Cerebellar cortex (tissue), 1 donor: ENCODE measurements at regions not wholly inside any gene's neighbourhood (a gene's known extent, or its start where the extent isn't known, plus 50 kb on each side); places are given as distances from the start of the nearest gene placed in this dataset.

Source experiments
- DNase-seq: peaks from one replicate; pipeline ENCODE4 v3.0.0-alpha.2; 2015; ENCODE audit warnings: low spot score

GRCh38 chr5:4197151-4197550, 601.5 kb downstream of the IRX1 start:
- no peak for DNase-seq

DNA sequence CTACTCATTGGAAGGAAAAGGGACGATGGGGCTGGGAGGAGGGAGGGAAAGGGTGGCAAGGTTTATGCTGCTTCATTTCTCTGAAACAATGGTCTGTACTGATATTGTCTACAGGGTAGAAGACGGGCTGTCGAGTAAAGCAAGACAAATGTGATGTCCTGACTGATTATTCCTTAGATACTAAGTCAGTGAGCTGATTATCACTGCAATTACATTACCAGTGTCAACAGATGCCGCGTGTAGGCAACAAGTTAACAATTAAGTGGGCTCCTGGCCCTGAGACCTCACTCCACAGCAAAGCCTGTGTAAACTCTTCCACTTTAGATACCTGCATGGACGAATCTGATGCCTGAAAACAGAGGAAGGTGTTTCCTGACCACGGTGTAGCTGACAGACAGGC, 602.8 kb downstream of the IRX1 start:
- DNase-seq = no peak

GRCh38 chr5:4199049-4199841, 603.6 kb downstream of the IRX1 start:
- DNase-seq = no peak

DNA sequence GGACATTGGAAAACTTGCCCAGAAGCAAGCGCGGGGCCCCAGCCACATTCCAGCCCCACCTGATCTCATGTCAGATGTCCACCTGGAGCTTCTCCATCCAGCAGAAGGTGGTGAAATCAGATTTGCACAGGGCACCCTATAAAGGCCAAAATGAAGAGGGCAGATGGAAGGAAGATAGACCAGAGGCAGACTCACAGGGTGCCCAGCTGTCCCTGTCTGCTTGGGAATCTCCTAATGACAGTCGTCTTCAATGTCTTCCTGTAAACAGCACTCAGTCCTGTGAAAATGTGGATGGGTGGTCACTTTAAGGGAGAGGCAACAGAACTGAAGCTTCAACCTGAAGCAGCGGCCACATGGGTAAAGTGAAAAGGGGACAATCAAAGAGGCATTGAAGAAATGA, 607.5 kb downstream of the IRX1 start:
- DNase-seq = no peak

- no peak for DNase-seq
Measured at GRCh38 chr5:4204276-4205141, 608.9 kb downstream of the IRX1 start.

- no peak for DNase-seq
Measured at GRCh38 chr5:4205398-4205797, 609.8 kb downstream of the IRX1 start.

DNA sequence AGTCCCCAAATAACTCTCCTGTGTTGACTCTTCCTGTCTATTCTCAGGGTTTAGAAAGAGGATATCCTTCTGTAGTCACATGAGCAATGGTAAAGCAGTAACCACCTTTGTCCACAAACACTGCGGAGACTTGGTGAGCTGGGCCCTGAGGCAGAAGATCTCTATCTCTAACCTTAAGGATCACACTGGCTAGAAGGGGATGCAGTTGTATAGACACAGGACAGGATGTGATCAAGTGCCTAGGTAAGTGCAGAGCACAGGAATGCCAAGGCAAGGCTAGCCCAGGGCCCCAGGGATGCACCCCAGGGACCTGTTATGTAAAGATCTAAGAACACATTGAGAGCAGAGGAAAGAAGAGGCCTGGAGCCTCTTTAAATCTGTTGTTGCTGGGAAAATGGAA, 610.5 kb downstream of the IRX1 start:
- DNase-seq = no peak

DNA sequence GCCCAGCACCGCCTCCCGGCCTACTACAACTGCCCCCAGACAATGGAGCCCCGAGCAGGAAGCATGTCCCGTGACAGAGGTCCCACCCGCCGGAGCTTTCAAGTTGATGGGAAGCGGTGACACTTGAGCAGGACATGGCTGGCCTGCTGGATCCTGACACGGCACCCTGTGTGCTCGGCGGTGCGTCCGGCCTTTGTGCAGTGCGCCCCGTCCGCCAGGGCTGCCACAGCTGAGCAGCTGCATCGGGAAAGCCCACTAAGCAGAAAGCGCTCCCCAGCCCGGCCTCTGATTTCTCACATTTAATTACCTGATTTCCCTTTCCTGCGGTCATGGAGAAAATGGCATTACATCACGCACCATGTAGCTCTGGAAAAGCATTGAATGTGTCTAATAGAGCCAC, 611.9 kb downstream of the IRX1 start:
- DNase-seq = no peak

- no peak for DNase-seq
Measured at GRCh38 chr5:4208537-4208936, 612.9 kb downstream of the IRX1 start.

GRCh38 chr5:4208996-4209395, 613.4 kb downstream of the IRX1 start:
- DNase-seq = no peak

DNA sequence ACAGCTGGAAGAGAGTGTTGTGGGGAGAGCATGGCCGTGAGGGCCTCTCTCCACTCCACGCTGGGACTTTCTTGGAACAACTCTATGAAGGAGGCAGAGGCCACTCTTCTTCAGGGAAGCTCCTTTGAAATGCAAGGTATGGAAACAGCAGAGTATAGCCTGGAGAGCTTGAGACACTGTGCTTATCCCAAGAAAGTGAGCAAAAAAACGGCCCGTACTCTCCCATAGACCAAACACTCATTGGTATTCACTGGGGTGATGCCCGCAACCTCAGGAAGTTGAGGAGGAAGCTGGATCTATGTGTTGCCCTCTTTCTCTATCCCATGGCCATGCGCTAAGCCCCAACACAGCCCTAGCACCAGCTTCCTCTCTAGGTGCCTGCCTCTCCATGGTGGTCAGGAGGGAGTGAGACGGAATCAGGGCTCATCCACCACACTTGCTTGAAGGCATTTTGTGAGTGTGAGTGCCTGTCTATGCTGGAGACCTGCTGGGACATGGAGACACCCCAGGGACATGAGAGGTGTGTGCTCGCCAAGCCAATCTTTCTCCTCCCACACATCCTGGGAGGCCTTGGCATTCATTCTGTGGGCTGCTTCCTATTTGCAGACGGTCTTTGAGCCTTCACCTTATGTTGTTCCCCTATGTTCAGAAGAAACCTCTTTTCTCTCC, 616.6 kb downstream of the IRX1 start:
- no peak for DNase-seq

- no peak for DNase-seq
Measured at GRCh38 chr5:4212981-4213819, 617.6 kb downstream of the IRX1 start.

GRCh38 chr5:4215143-4215542, 619.5 kb downstream of the IRX1 start:
- no peak for DNase-seq

- DNase-seq = no peak
Measured at GRCh38 chr5:4216142-4216541, 620.5 kb downstream of the IRX1 start.

- DNase-seq = no peak
Measured at GRCh38 chr5:4220016-4220415, 624.4 kb downstream of the IRX1 start.

- no peak for DNase-seq
Measured at GRCh38 chr5:4221048-4221447, 625.4 kb downstream of the IRX1 start.

DNA sequence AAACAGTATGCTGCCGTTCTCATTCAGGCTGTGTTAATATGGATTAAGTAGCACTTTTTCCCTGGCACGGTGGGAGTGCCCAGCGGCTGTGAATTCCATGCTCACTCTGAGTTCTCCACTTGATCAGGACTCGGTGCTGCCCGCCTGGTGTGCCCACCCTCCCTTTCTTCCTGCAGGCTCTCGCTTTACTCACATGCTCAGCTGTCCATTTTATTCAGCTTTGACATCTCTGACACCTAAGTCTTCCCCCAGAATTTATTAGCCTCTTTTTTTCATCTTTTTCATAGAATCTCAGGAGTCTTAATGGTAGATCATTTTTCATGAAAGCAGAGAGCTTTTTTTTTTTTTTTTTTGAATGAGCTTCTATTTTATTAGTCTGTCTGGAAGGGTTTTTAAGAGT, 626.5 kb downstream of the IRX1 start:
- DNase-seq = no peak

DNA sequence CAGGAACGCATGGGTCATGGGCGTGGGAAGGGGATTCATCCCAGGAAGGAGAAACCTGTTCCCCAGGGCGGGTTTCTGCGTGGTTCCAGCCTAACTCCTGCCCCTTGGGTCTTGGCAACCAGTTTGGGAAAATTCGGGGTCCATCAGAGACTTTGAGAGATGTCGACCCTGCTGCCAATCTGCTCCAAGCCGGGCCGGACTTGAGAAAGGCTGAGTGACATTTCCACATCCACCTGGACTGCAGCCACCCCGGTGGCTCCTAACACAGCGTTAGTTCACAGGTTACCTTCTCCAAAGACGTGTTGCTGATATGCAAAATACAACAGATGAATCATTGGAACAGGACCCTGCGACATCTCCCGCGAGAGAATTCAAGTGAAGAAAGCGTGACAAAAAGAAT, 627.2 kb downstream of the IRX1 start:
- DNase-seq = no peak

- no peak for DNase-seq
Measured at GRCh38 chr5:4225741-4226140, 630.1 kb downstream of the IRX1 start.

DNA sequence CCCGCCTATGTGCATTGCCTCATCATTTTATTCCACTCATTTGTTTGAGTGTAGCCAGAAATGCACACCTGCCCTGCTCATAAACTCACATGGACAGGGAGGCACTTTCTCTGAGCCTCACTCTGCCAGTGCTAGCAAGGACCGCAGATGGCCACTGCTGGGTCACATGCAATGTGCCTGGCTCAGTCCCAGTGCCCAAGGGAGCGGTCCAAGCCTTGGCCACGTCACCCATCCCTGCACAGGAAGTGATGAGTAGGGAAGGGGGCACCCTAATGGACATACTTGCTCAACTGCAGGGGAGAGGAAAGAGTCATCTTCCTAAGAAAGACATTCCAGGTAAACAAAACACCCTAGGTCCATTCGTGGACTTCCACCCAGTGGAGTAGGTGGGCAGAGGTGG, 630.9 kb downstream of the IRX1 start:
- DNase-seq = no peak

GRCh38 chr5:4228708-4229107, 633.1 kb downstream of the IRX1 start:
- DNase-seq = no peak
